OCI-LY1 (cell line): ENCODE measurements at regions not wholly inside any gene's neighbourhood (a gene's known extent, or its start where the extent isn't known, plus 50 kb on each side); places are given as distances from the start of the nearest gene placed in this dataset.

ENCODE experiments used
- H2AFZ ChIP-seq: fragments of 200-600 bp; sonication (generic), shearing (Covaris generic); 2 replicates; pipeline ENCODE4 v1.6.0; 2014; ENCODE audit warnings: antibody characterized with exemption, mild to moderate bottlenecking, low read length
- H3F3A ChIP-seq: fragments of 200-600 bp; sonication (generic), shearing (Covaris generic); 2 replicates; pipeline ENCODE4 v1.6.0; 2014; ENCODE audit warnings: mild to moderate bottlenecking, antibody characterized with exemption, low read length, moderate library complexity; ENCODE audit not compliant: insufficient read depth
- H3K27ac ChIP-seq: fragments of 200-600 bp; sonication (generic); 2 replicates; pipeline ENCODE4 v1.5.1; 2014; ENCODE audit warnings: low read length, mixed run types, mild to moderate bottlenecking, low read depth; ENCODE audit not compliant: poor library complexity, severe bottlenecking
- H3K27me3 ChIP-seq: fragments of 200-600 bp; sonication (generic); 2 replicates; pipeline ENCODE4 v1.6.0; 2014; ENCODE audit warnings: antibody characterized with exemption, mild to moderate bottlenecking, low read length, moderate library complexity; ENCODE audit not compliant: insufficient read depth
- H3K36me3 ChIP-seq: fragments of 200-600 bp; sonication (generic); 2 replicates; pipeline ENCODE4 v1.6.1; 2014; ENCODE audit warnings: mild to moderate bottlenecking, antibody characterized with exemption, low read length, moderate library complexity, mixed read lengths; ENCODE audit not compliant: insufficient read depth
- H3K4me1 ChIP-seq: fragments of 200-600 bp; sonication (generic); 2 replicates; pipeline ENCODE4 v1.5.1; 2014; ENCODE audit warnings: mild to moderate bottlenecking, low read length, moderate library complexity; ENCODE audit not compliant: insufficient read depth, severe bottlenecking
- H3K4me2 ChIP-seq: fragments of 200-600 bp; sonication (generic), shearing (Covaris generic); 2 replicates; pipeline ENCODE4 v1.6.1; 2014; ENCODE audit warnings: low read length
- H3K4me3 ChIP-seq: fragments of 200-600 bp; sonication (generic); 2 replicates; pipeline ENCODE4 v1.5.1; 2014; ENCODE audit warnings: low read length, low read depth, mild to moderate bottlenecking, mixed read lengths; ENCODE audit not compliant: poor library complexity, severe bottlenecking
- H3K79me2 ChIP-seq: fragments of 200-600 bp; shearing (Covaris generic); 2 replicates; pipeline ENCODE4 v1.6.1; 2016; ENCODE audit warnings: mixed run types, low read length, mixed read lengths; ENCODE audit not compliant: insufficient read depth
- H3K9ac ChIP-seq: fragments of 200-600 bp; sonication (generic), shearing (Covaris generic); 2 replicates; pipeline ENCODE4 v1.6.1; 2014; ENCODE audit warnings: mild to moderate bottlenecking, low read length, mixed read lengths
- H3K9me2 ChIP-seq: fragments of 200-600 bp; sonication (generic), shearing (Covaris generic); 2 replicates; pipeline ENCODE4 v1.6.1; 2014; ENCODE audit warnings: low read depth, mild to moderate bottlenecking, low read length, mixed read lengths
- H3K9me3 ChIP-seq: fragments of 200-600 bp; shearing (Covaris generic); 2 replicates; pipeline ENCODE4 v1.6.1; 2014; ENCODE audit warnings: low read length, mixed read lengths
- H4K20me1 ChIP-seq: fragments of 200-600 bp; sonication (generic), shearing (Covaris generic); 2 replicates; pipeline ENCODE4 v1.6.0; 2016; ENCODE audit warnings: mild to moderate bottlenecking, low read length; ENCODE audit not compliant: insufficient read depth
- EZH2 ChIP-seq: fragments of 200-600 bp; sonication (generic), shearing (Covaris generic); IDR thresholded peaks from 2 replicates; pipeline ENCODE4 v1.8.0; 2017; ENCODE audit warnings: borderline replicate concordance, mixed run types, mild to moderate bottlenecking, antibody characterized with exemption, low read length, moderate library complexity, mixed read lengths
- TF ChIP-seq, protein P1 (sequence below): fragments of 200-600 bp; sonication (generic), shearing (Covaris generic); IDR thresholded peaks from 2 replicates; pipeline ENCODE4 v1.5.1; 2017; ENCODE audit warnings: mild to moderate bottlenecking, antibody characterized with exemption, low read length, moderate library complexity, mixed read lengths

DNA sequence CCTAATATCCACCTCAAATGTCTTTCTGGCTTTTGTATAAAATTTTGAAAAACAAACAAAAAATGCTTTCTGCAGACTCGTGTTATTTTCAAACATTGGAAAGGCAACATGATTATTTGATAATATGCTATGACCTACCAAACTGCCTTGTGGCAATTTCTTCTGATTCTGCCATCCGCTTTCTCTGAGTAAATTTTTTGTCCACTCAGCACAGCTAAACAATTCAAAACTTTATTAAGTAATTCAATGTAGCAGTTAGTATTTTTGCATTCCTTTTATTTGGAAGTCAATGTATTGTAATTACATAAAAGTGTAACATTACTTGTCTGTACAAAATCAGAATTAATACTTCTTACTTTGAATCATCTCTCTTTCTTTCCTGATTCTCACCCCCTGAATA, 1206.6 kb upstream of the EYS start:
- TF ChIP-seq, protein P1, sequence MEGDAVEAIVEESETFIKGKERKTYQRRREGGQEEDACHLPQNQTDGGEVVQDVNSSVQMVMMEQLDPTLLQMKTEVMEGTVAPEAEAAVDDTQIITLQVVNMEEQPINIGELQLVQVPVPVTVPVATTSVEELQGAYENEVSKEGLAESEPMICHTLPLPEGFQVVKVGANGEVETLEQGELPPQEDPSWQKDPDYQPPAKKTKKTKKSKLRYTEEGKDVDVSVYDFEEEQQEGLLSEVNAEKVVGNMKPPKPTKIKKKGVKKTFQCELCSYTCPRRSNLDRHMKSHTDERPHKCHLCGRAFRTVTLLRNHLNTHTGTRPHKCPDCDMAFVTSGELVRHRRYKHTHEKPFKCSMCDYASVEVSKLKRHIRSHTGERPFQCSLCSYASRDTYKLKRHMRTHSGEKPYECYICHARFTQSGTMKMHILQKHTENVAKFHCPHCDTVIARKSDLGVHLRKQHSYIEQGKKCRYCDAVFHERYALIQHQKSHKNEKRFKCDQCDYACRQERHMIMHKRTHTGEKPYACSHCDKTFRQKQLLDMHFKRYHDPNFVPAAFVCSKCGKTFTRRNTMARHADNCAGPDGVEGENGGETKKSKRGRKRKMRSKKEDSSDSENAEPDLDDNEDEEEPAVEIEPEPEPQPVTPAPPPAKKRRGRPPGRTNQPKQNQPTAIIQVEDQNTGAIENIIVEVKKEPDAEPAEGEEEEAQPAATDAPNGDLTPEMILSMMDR, result no peak
- TF ChIP-seq EZH2, result no peak
- Histone ChIP-seq H3K4me2 (no peak overlapping the region), H3K36me3 (no peaks in the 10 kb centered on the region), H3K9me2 (no peaks in the 10 kb centered on the region), H3F3A (no peaks in the 10 kb centered on the region), H3K27me3 (no peaks in the 10 kb centered on the region), H3K79me2 (no peaks in the 10 kb centered on the region), H3K9ac (no peak overlapping the region), H3K4me1 (no peaks in the 10 kb centered on the region), H2AFZ (no peak overlapping the region), H3K9me3 (no peaks in the 10 kb centered on the region), H3K4me3 (no peak overlapping the region), H4K20me1 (no peaks in the 10 kb centered on the region), H3K27ac (no peak overlapping the region)

DNA sequence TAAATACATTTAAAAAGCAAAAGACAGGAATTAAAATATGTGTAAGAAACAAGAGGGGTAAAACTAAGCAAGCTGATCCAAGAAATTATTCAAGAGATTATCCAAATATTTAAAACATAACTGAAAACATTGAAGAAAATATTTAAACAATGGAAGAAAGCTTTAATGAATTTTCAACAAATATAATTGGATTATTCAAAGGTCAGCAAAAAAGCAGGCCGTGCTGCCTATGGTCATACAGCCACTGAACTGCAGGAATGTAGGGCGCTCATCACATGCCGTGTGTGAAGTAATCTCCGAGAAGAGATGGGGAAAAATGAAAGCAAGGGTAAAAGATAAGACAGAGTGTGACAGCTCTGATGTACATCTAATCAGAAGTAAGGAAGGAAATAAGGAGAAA, 1195.4 kb upstream of the EYS start:
- Histone ChIP-seq H4K20me1 (no peaks in the 10 kb centered on the region), H3F3A (no peaks in the 10 kb centered on the region), H3K79me2 (no peaks in the 10 kb centered on the region), H3K27me3 (no peaks in the 10 kb centered on the region), H3K9me2 (no peaks in the 10 kb centered on the region), H3K4me3 (no peak overlapping the region), H3K36me3 (no peaks in the 10 kb centered on the region), H2AFZ (no peak overlapping the region), H3K27ac (no peak overlapping the region), H3K9me3 (peaks cover 4% of the 10 kb centered on the region; the same call in 1 of the 2 replicates), H3K4me1 (no peaks in the 10 kb centered on the region), H3K9ac (no peak overlapping the region), H3K4me2 (no peak overlapping the region)
- TF ChIP-seq EZH2, result no peak
- TF ChIP-seq, protein P1, result no peak

DNA sequence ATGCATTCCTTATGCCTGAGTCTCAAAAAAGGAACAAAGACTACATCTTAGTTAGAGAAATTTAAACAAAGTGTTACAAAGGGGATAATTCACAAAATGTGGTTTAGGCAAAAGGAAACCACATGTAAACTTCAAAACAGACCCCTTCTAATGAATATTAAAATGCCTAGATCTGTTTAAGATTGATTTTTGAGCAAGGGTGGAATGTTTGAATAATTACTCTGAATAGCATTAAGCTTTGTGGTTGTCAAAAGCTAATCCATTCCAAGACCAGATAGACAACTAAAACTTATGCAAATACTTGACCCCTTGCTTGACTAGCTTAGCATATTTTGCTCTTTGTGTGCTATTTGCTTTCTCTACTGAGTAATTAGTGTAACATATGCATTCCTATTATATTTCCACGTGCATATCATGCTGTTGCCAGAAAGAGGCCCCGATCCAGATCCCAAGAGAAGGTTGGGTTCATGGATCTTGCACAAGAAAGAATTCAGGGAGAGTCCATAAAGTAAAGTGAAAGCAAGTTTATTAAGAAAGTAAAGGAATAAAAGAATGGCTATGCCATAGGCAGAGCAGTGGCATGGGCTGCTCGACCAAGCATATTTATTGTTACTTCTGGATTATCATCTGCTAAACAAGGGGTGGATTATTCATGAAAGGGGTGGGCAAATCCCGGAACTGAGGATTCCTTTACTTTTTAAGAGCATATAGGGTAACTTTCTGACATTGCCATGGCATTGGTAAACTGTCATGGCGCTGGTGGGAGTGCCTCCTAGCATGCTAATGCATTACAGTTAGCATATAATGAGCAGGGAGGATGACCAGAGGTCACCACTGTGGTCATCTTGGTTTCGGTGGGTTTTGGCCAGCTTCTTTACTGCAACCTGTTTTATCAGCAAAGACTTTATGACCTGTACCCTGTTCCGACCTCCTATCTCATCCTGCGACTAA, 1193.4 kb upstream of the EYS start:
- Histone ChIP-seq H3K9me3 (peaks cover 5% of the 10 kb centered on the region; the same call in 1 of the 2 replicates), H3K27ac (no peak overlapping the region), H3K79me2 (no peaks in the 10 kb centered on the region), H3K4me3 (no peak overlapping the region), H3K36me3 (no peaks in the 10 kb centered on the region), H3K4me2 (no peak overlapping the region), H3K9me2 (no peaks in the 10 kb centered on the region), H2AFZ (no peak overlapping the region), H3K4me1 (no peaks in the 10 kb centered on the region), H3K9ac (no peak overlapping the region), H3K27me3 (no peaks in the 10 kb centered on the region), H4K20me1 (no peaks in the 10 kb centered on the region), H3F3A (no peaks in the 10 kb centered on the region)
- TF ChIP-seq, protein P1, result no peak
- no peak for TF ChIP-seq EZH2
